Upper lobe of left lung (tissue), 6 donors: ENCODE measurements at regions not wholly inside any gene's neighbourhood (a gene's known extent, or its start where the extent isn't known, plus 50 kb on each side); places are given as distances from the start of the nearest gene placed in this dataset.

Experiments used
- ATAC-seq, 2 donors: fragments of 200-7000 bp; cut with Tn5 transposase; one replicate each; pipeline ENCODE4 v1.9.1; 2022; ENCODE audit warnings: mild to moderate bottlenecking in 2 of 2, moderate library complexity in 2 of 2; ENCODE audit not compliant: low FRiP score in 2 of 2
- DNase-seq, 2 donors: peaks; one replicate each; pipeline ENCODE4 v3.0.0-alpha.2; 2019 to 2020
- H3K27ac ChIP-seq, 4 donors: fragments of 200-600 bp; sonication (generic); one replicate each; pipeline ENCODE4 v1.5.1; 2016 to 2019
- H3K27me3 ChIP-seq, 4 donors: fragments of 200-600 bp; sonication (generic); one replicate each; pipeline ENCODE4 v1.5.1; 2017 to 2019
- H3K36me3 ChIP-seq, 4 donors: fragments of 200-600 bp; sonication (generic); one replicate each; pipeline ENCODE4 v1.5.1; 2016 to 2019
- H3K4me1 ChIP-seq, 4 donors: fragments of 200-600 bp; sonication (generic); one replicate each; pipeline ENCODE4 v1.5.1; 2018 to 2019
- H3K4me3 ChIP-seq, 4 donors: fragments of 200-600 bp; sonication (generic); one replicate each; pipeline ENCODE4 v1.5.1; 2017 to 2019; ENCODE audit warnings: mild to moderate bottlenecking in 2 of 4, moderate library complexity in 1 of 4
- H3K9me3 ChIP-seq, 4 donors: fragments of 200-600 bp; sonication (generic); one replicate each; pipeline ENCODE4 v1.5.1; 2018 to 2019
- EP300 ChIP-seq, 4 donors: sonication (generic); formaldehyde crosslinking; IDR thresholded peaks; one replicate each; pipeline ENCODE4 v1.5.1; 2017; ENCODE audit warnings: antibody characterized with exemption in 4 of 4, control low read depth in 2 of 4
- POLR2A ChIP-seq, 4 donors: fragments of 450-650 bp; IDR thresholded peaks; one replicate each; pipeline ENCODE4 v1.5.1; 2016 to 2017; ENCODE audit warnings: antibody characterized with exemption in 4 of 4, mild to moderate bottlenecking in 2 of 4
- POLR2AphosphoS5 ChIP-seq, 2 donors: sonication (generic); formaldehyde crosslinking; IDR thresholded peaks; one replicate each; pipeline ENCODE4 v1.5.1; 2017; ENCODE audit warnings: antibody characterized with exemption in 2 of 2
- WGBS, 2 donors: methylation state at CpG; one replicate each; pipeline ENCODE4 v1.1.5; 2017 to 2018; 5-methylcytosine and 5-hydroxymethylcytosine counted together
- TF ChIP-seq, protein P1 (sequence below), 6 experiments: fragments of 450-650 bp in 4 of 6; fragments of 200-600 bp in 2 of 6; sonication (generic) in 2 of 6; IDR thresholded peaks; one replicate each; pipeline ENCODE4 v1.5.1; 2016 to 2019; ENCODE audit warnings: antibody characterized with exemption in 6 of 6
- donor health status: DM: no; HTN: no; CAD: no; lungs with moderate emphysema.
- donor health status: DM: no; HTN: yes; CAD: no; lungs with severe emphysema.

DNA sequence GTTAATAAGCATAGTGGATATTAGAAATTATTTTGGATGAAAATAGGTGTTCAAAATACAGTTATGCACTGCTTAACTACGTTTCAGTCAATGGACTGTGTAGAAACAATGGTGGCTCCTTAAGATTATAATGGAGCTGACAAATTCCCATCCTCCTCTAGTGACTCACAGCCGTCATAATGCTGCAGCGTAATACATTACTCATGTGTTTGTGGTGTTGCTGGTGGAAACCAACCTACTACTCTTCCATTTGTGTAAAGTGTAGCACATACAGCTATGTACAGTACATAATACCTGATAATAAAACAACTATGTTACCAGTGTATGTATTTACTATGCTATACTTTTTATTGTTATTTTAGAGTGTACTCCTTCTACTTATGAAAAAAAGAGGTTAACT, 111.2 kb upstream of the TMCC3 start:
- no peak overlapping the region for H3K4me3 ChIP-seq
- no peaks in the 10 kb centered on the region for H3K36me3 ChIP-seq
- peak in 1 of 2 donors; percentile 34 for ATAC-seq
- H3K4me1 ChIP-seq: peaks cover 0 to 5% (median 1%) of the 10 kb centered on the region in 4 donors
- H3K27ac ChIP-seq: no peak overlapping the region
- H3K27me3 ChIP-seq: no peaks in the 10 kb centered on the region
- DNase-seq: no peak
- TF ChIP-seq POLR2A (IDR thresholded peaks at IDR 0.05) (no peak), EP300 (IDR thresholded peaks at IDR 0.05) (no peak), POLR2AphosphoS5 (IDR thresholded peaks at IDR 0.05) (no peak)
- TF ChIP-seq, protein P1, sequence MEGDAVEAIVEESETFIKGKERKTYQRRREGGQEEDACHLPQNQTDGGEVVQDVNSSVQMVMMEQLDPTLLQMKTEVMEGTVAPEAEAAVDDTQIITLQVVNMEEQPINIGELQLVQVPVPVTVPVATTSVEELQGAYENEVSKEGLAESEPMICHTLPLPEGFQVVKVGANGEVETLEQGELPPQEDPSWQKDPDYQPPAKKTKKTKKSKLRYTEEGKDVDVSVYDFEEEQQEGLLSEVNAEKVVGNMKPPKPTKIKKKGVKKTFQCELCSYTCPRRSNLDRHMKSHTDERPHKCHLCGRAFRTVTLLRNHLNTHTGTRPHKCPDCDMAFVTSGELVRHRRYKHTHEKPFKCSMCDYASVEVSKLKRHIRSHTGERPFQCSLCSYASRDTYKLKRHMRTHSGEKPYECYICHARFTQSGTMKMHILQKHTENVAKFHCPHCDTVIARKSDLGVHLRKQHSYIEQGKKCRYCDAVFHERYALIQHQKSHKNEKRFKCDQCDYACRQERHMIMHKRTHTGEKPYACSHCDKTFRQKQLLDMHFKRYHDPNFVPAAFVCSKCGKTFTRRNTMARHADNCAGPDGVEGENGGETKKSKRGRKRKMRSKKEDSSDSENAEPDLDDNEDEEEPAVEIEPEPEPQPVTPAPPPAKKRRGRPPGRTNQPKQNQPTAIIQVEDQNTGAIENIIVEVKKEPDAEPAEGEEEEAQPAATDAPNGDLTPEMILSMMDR (IDR thresholded peaks at IDR 0.05): no peak
- 83 to 89% methylated on average over 3 of the region's 3 CpGs for whole genome bisulfite sequencing, 2 donors
- H3K9me3 ChIP-seq: no peaks in the 10 kb centered on the region

DNA sequence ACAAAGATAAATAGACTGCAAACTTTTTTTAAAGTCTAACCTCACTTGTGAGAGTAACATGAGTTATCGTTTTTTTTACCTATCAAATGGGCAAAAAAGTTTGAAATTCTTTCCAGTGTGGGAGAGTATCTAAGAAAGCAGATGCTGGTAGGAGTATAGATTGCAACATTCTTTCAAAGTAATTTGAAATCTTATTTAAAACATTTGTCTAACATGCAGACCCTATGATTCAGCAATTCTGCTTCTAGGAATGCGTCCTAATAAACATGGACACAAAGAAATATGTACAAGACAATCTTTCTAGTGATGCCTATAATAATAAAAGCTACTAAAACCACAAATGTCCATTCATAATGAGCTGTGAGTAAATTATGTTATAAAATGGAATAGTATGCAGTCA, 110.4 kb upstream of the TMCC3 start:
- WGBS, 2 donors: 72 to 75% methylated on average over 2 of the region's 2 CpGs
- Histone ChIP-seq H3K36me3 (no peaks in the 10 kb centered on the region), H3K27me3 (no peaks in the 10 kb centered on the region), H3K4me3 (no peak overlapping the region), H3K4me1 (peaks cover 0 to 5% (median 1%) of the 10 kb centered on the region in 4 donors), H3K9me3 (no peaks in the 10 kb centered on the region), H3K27ac (no peak overlapping the region)
- no peak for TF ChIP-seq POLR2A (IDR thresholded peaks at IDR 0.05)
- no peak for TF ChIP-seq EP300 (IDR thresholded peaks at IDR 0.05)
- TF ChIP-seq, protein P1 (IDR thresholded peaks at IDR 0.05): no peak
- no peak for TF ChIP-seq POLR2AphosphoS5 (IDR thresholded peaks at IDR 0.05)
- ATAC-seq (no peak), DNase-seq (no peak)

- Histone ChIP-seq H3K36me3 (no peaks in the 10 kb centered on the region), H3K4me3 (no peak overlapping the region), H3K4me1 (no peaks in the 10 kb centered on the region), H3K27ac (no peak overlapping the region), H3K27me3 (no peaks in the 10 kb centered on the region), H3K9me3 (no peaks in the 10 kb centered on the region)
- TF ChIP-seq POLR2AphosphoS5 (IDR thresholded peaks at IDR 0.05): no peak
- 54 to 60% methylated on average over 2 of the region's 2 CpGs for whole genome bisulfite sequencing, 2 donors
- ATAC-seq (no peak), DNase-seq (no peak)
These were observed 106.4 kb upstream of the TMCC3 start for GRCh38 chr12:94756789-94757188.

DNA sequence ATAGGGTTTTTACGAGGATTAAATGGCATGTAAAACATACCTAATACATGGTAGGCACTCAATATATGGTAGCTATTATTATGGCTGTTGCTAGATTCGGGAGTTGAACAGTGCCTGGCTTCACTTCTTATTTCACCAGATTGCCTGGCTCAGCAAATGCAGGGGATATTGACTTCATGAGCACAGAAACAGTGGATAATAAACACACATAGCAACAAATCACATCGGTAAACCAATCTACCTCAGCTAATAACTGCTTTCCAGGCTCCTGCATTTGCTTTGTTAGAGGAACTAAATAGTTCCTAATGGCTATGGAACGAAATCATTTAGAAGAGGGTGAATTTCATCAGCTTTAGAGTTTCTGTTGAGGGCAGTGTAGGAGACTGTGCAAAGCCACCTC, 105.2 kb upstream of the TMCC3 start:
- Histone ChIP-seq H3K4me3 (no peak overlapping the region), H3K27me3 (no peaks in the 10 kb centered on the region), H3K9me3 (no peaks in the 10 kb centered on the region), H3K27ac (no peak overlapping the region), H3K36me3 (no peaks in the 10 kb centered on the region), H3K4me1 (no peaks in the 10 kb centered on the region)
- 89 to 92% methylated on average over 4 of the region's 4 CpGs for WGBS, 2 donors
- DNase-seq (no peak), ATAC-seq (no peak)
- no peak for TF ChIP-seq POLR2A (IDR thresholded peaks at IDR 0.05)
- no peak for TF ChIP-seq EP300 (IDR thresholded peaks at IDR 0.05)
- TF ChIP-seq POLR2AphosphoS5 (IDR thresholded peaks at IDR 0.05): no peak
- TF ChIP-seq, protein P1 (IDR thresholded peaks at IDR 0.05): no peak

DNA sequence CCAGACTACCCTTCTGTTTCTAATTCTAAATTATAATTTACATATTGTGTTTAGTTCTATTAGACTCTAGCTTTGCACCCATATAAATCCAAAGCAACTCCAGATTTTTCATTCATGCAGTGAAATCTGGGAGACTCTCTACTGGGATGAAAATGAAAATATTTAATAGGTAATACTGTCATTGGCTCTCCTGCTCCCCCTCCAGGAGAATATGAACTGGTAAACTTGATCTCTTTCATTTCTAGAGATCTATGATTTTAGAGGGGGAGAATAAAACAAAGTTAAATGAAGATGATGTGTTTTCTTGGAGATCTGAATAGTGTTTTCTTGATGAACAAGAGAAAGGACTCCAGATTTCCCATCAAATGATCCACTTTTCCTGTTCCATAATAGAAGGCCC, 104.3 kb upstream of the TMCC3 start:
- Histone ChIP-seq H3K27me3 (no peaks in the 10 kb centered on the region), H3K27ac (no peak overlapping the region), H3K4me3 (no peak overlapping the region), H3K4me1 (no peaks in the 10 kb centered on the region), H3K36me3 (no peaks in the 10 kb centered on the region), H3K9me3 (no peaks in the 10 kb centered on the region)
- DNase-seq: no peak
- TF ChIP-seq, protein P1 (IDR thresholded peaks at IDR 0.05): peak in 1 of 6 experiments; percentile 7
- no peak for TF ChIP-seq POLR2AphosphoS5 (IDR thresholded peaks at IDR 0.05)
- no peak for ATAC-seq
